Endodermal cell (in vitro differentiated cells): ENCODE measurements at regions not wholly inside any gene's neighbourhood (a gene's known extent, or its start where the extent isn't known, plus 50 kb on each side); places are given as distances from the start of the nearest gene placed in this dataset.

Experiments used
- DNase-seq: peaks from one replicate; pipeline ENCODE4 v3.0.0-alpha.2; 2017
- H3K27ac ChIP-seq: 2 replicates; pipeline ENCODE4 v1.5.1; 2013; ENCODE audit warnings: mild to moderate bottlenecking, low read depth, low read length, moderate library complexity
- H3K27me3 ChIP-seq: 2 replicates; pipeline ENCODE4 v1.6.1; 2013; ENCODE audit warnings: mild to moderate bottlenecking, low read length, moderate library complexity; ENCODE audit not compliant: insufficient read depth, control insufficient read depth, poor library complexity, severe bottlenecking
- H3K36me3 ChIP-seq: 2 replicates; pipeline ENCODE4 v1.7.0; 2013; ENCODE audit warnings: mild to moderate bottlenecking, low read length, moderate library complexity; ENCODE audit not compliant: control insufficient read depth, insufficient read depth
- H3K4me1 ChIP-seq: one replicate; pipeline ENCODE4 v1.7.0; 2013; ENCODE audit warnings: low read length; ENCODE audit not compliant: control insufficient read depth, insufficient read depth
- H3K4me3 ChIP-seq: 2 replicates; pipeline ENCODE4 v1.5.1; 2013; ENCODE audit warnings: mild to moderate bottlenecking, low read length, moderate library complexity
- H3K9ac ChIP-seq: 2 replicates; pipeline ENCODE4 v1.6.1; 2013; ENCODE audit warnings: mild to moderate bottlenecking, low read length, moderate library complexity; ENCODE audit not compliant: poor library complexity, severe bottlenecking; ENCODE audit errors: extremely low read depth
- H3K9me3 ChIP-seq: 2 replicates; pipeline ENCODE4 v1.6.1; 2013; ENCODE audit warnings: mild to moderate bottlenecking, low read length, moderate library complexity; ENCODE audit not compliant: control insufficient read depth
- H3K27ac Mint-ChIP-seq: 2 replicates; pipeline ENCODE4 v1.8.0; 2020; ENCODE audit warnings: mixed read lengths
- H3K27me3 Mint-ChIP-seq: 2 replicates; pipeline ENCODE4 v1.8.0; 2021; ENCODE audit warnings: mild to moderate bottlenecking, mixed read lengths; ENCODE audit not compliant: insufficient read depth
- H3K36me3 Mint-ChIP-seq: 2 replicates; pipeline ENCODE4 v1.8.0; 2020; ENCODE audit warnings: low read depth, mixed read lengths
- H3K4me1 Mint-ChIP-seq: 2 replicates; pipeline ENCODE4 v1.8.0; 2020; ENCODE audit warnings: mixed read lengths
- H3K4me3 Mint-ChIP-seq: 2 replicates; pipeline ENCODE4 v1.8.0; 2020; ENCODE audit warnings: mild to moderate bottlenecking, moderate library complexity, mixed read lengths
- H3K9me3 Mint-ChIP-seq: 2 replicates; pipeline ENCODE4 v1.8.0; 2020; ENCODE audit warnings: mild to moderate bottlenecking, mixed read lengths
- CTCF ChIP-seq: fragments of 200-600 bp; sonication (generic); conservative IDR thresholded peaks from 2 replicates; pipeline ENCODE4 v1.5.0; 2021; ENCODE audit warnings: antibody characterized with exemption, mild to moderate bottlenecking
- WGBS, 2 experiments: methylation state at CpG; one replicate each; pipeline versions ENCODE4 v1.1.5 to v1.1.7; 2013; ENCODE audit warnings: missing lambda C conversion rate in 2 of 2, mixed read lengths in 1 of 2; ENCODE audit not compliant: insufficient coverage in 1 of 2, insufficient read length in 1 of 2; 5-methylcytosine and 5-hydroxymethylcytosine counted together

- Mint-ChIP-seq H3K27ac (peak overlapping the region; percentile 19), H3K9me3 (no peaks in the 10 kb centered on the region), H3K36me3 (no peaks in the 10 kb centered on the region), H3K27me3 (no peaks in the 10 kb centered on the region), H3K4me1 (peaks cover 56% of the 10 kb centered on the region), H3K4me3 (no peak overlapping the region)
- no peaks in the 10 kb centered on the region for H3K9me3 ChIP-seq
- no peak overlapping the region for H3K27ac ChIP-seq
- no peak for DNase-seq
- H3K9ac ChIP-seq, result no peak overlapping the region
- TF ChIP-seq CTCF, result no peak
- no peaks in the 10 kb centered on the region for H3K27me3 ChIP-seq
- H3K36me3 ChIP-seq, result no peaks in the 10 kb centered on the region
- no peak overlapping the region for H3K4me3 ChIP-seq
- peaks cover 6% of the 10 kb centered on the region for H3K4me1 ChIP-seq
- WGBS, 2 experiments, result 95% methylated on average over 16 to 18 of the region's 19 CpGs
Observed at GRCh38 chr5:116763987-116764866, 189.6 kb upstream of the SEMA6A start.

- Histone ChIP-seq H3K4me3 (no peak overlapping the region), H3K36me3 (no peaks in the 10 kb centered on the region), H3K27me3 (no peaks in the 10 kb centered on the region), H3K9me3 (peaks cover 16% of the 10 kb centered on the region), H3K27ac (no peak overlapping the region), H3K4me1 (peaks cover 6% of the 10 kb centered on the region), H3K9ac (no peak overlapping the region)
- 22 to 43% methylated on average over 5 to 10 of the region's 10 CpGs for WGBS, 2 experiments
- Mint-ChIP-seq H3K9me3 (peaks cover 30% of the 10 kb centered on the region), H3K4me3 (no peak overlapping the region), H3K4me1 (peaks cover 45% of the 10 kb centered on the region), H3K36me3 (peaks cover 4% of the 10 kb centered on the region), H3K27ac (peak overlapping the region; percentile 70), H3K27me3 (no peaks in the 10 kb centered on the region)
- TF ChIP-seq CTCF, result no peak
- peak; percentile 74 for DNase-seq
Observed at GRCh38 chr5:116759860-116760640, 185.4 kb upstream of the SEMA6A start.

- 92% methylated on average over 1 of the region's 1 CpG; no CpG with 5 or more reads in 1 of the 2 experiments for WGBS, 2 experiments
- Mint-ChIP-seq H3K4me1 (peaks cover 43% of the 10 kb centered on the region), H3K27ac (no peak overlapping the region)
Observed at GRCh38 chr5:116757326-116757725, 182.7 kb upstream of the SEMA6A start.

More at GRCh38 chr5:116757326-116757725, 182.7 kb upstream of the SEMA6A start:
- Mint-ChIP-seq H3K27me3 (no peaks in the 10 kb centered on the region), H3K4me3 (no peak overlapping the region), H3K36me3 (peaks cover 4% of the 10 kb centered on the region), H3K9me3 (peaks cover 31% of the 10 kb centered on the region)
- no peak for TF ChIP-seq CTCF
- DNase-seq, result no peak
- H3K4me1 ChIP-seq, result peaks cover 6% of the 10 kb centered on the region
- peaks cover 16% of the 10 kb centered on the region for H3K9me3 ChIP-seq
- H3K4me3 ChIP-seq, result no peak overlapping the region
- no peak overlapping the region for H3K9ac ChIP-seq
- no peak overlapping the region for H3K27ac ChIP-seq
- no peaks in the 10 kb centered on the region for H3K36me3 ChIP-seq
- no peaks in the 10 kb centered on the region for H3K27me3 ChIP-seq
